Right lung (tissue), 2 donors: ENCODE measurements at regions not wholly inside any gene's neighbourhood (a gene's known extent, or its start where the extent isn't known, plus 50 kb on each side); places are given as distances from the start of the nearest gene placed in this dataset.
"Not testable (repeated sequence)": the region's sequence is repeated elsewhere in the genome, so short reads cannot be mapped to it uniquely, and the experiment has no call there.

Experiments
- DNase-seq, 2 donors: peaks; one replicate each; pipeline ENCODE4 v3.0.0-alpha.2; 2013

DNA sequence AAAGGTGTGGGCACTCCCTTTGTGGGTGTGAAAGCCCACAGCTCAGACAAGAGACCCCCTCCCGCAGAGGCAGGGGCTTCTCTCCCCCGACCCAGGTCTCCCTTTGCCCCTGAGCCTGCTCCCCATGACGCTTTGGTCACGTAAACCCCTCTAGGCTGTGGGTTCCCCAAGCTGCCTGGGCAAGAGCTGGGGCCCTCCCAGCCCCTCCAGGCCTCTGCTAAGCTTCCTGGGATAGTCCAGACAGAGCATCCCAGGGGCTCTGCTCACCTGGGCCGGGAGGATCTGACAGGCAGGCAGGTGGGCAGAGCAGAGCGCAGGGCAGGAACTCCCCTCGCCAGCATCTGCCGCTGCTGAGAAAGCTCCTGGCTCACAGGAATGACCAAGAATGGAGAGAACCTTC, 177.3 kb downstream of the BANP start:
- no peak for DNase-seq

DNA sequence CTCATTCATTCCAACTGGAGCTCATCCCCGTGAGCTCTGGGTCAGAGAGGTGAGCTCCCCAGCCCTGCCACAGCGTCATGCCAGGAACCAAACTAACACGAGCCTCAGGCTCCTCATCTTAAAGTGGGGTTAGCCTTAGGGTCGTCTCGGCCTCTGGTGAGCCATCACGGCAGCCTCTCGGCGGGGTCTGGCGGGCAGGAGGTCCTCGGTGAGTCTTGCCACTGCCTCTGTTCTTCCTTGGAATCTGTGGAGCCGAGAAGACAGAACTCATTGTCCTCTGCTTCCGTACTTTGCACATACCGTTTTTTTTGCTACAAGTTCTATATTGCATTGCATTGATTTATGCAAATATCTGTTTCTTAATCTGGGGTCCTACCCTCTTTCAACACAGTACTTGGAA, 177.9 kb downstream of the BANP start:
- DNase-seq: not testable (repeated sequence)

DNA sequence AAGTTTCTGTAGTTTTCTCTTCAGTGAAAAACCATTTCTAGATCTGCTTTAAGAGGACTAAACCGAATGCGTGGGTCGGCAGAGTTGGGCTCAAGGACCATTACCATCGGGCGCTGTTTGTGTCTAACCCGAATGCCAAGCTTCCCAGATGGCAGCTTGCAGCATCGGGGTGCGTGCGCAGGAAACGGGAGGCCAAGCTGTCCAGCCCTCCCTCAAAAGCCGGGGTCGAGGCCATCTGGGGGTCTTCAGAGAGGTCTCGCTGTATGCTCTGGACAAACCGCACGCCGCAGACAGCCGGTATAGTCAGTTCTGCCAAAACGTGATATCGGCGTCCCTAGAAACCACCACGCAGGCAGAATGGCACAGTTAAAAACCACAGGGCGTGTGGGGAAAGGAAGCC, 178.8 kb downstream of the BANP start:
- DNase-seq: no peak

DNA sequence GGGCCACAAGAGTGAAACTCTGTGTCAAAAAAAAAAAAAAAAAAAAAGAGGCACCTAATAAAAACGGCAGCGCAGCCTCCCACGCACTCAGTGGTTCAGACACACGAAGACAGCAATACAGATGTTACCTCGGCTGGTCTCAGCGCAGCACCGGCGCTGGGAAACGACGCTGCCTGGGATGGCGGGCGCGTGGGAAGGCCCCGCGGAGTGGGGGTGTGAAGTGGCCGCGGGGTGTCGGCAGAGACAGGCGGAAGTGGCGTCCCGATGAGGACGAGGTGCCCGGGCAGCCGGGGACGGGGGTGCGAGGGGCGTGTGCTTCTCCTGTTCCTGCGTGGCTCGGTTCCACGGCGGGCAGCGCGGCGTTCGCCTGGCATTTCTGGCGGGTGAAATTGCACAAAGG, 179.4 kb downstream of the BANP start:
- DNase-seq: no peak

DNA sequence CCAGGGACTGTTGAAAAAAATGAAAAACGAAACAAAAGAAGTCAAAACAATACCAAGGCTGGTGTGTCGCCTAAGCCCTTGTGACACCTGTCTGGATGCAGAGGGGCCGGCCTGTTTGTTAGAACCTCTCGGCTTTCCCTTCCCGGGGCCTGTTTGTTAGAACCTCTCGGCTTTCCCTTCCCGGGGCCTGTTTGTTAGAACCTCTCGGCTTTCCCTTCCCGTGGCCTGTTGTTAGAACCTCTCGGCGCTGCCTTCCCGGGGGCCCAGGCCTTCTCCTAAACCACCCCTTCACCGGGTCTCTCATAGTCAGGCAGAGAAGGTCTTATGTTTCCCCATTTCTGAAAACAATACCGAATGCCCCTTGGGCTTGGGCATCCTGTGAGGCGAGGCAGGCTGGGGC, 180.0 kb downstream of the BANP start:
- DNase-seq: no peak

DNA sequence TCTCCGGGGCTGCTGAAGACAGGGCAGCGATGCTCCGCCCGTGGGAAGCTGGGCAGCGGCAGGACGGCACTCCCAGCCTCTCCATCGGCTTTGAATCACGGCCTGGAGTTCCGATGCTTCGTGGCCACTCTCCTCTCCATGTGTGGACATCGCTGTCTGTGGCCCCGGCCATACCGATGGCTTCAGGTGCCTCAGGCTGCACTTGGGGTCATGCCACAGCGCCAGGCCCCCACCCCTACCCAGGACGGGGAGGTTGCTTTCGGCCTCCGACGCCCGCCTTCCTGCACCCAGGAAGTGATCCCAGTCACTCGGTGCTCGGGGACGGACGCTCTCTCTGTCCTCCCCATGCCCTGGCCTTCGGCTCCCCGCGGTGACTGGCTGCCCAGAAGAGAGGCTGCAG, 180.7 kb downstream of the BANP start:
- no peak for DNase-seq

DNA sequence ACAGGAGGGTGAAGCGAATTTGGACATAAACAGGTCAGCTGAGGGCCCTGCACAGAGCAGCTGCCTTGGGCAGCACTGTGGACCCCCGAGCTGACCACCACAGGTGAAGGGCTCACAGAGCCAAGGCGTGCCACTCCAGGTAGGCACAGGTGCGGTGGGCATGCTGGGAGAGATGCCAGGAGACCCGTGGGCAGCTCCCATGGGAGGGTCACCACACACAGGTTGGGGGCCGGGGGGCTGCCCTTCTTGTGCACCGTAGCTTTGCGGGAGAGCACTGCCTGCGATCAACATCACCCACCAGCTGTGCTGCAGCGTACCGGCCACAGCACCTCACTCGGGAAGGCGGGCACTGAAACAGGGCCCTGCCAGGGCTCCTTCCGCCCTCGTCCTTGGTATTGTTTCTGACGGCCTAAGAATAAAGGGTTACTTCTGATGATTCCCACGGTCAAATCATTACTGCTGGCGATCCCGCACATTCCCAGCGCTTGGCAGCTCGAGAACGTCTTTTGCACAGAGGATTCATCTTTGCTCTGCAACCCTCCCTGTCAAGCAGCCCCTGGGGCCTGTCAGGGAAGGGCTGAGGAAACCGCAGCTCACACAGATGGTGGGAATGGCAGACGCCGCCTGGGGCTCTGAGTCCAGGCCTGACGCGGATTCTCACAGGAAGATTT, 181.7 kb downstream of the BANP start:
- DNase-seq: no peak

DNA sequence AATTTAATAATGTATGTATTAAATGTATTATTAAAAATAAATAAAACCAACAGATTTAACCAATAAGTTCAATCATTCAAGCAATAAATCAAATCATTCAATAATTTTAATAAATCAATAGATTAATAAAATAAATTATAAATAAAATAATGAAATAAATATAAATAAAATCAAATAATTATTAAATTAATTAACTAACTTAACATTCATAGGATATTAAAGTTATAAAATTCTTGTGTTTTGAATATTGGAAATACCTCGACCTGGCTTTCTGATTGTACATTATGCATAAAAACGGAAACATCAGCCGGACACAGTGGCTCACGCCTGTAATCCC, 182.2 kb downstream of the BANP start:
- DNase-seq: no peak

DNA sequence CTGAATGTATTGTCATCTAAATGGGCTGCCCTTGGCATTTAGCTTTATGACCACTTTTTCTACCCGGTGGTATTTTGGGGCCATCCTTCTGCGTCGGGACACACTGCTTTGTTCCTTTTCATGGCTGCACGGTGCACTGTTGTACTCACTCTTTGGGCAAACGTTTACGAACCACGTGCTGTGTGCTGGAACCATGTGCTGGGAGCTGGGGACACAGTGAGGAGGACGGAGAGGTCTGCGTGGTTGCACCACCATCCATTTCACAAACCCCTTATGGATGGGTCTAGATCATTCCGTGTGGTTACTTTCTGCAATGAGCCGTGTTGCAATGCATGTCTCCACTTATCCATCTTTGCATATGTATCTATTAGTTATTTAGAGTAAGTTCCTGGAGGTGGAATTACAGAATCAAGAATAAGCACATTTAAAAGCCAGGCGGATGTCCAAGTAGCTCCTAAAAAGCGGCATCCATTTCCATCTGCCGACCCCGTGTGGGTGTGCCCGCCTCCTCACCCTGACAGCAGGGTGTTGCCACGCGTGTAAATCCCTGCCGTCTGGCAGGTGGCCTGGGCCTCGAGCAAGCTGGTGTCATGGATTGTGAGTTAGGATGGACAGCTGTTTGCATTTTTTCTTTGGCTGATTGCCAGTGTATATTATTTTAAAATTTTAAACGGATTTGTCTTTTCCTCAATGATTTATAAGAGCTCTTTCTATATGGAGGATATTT, 183.1 kb downstream of the BANP start:
- not testable (repeated sequence) for DNase-seq

DNA sequence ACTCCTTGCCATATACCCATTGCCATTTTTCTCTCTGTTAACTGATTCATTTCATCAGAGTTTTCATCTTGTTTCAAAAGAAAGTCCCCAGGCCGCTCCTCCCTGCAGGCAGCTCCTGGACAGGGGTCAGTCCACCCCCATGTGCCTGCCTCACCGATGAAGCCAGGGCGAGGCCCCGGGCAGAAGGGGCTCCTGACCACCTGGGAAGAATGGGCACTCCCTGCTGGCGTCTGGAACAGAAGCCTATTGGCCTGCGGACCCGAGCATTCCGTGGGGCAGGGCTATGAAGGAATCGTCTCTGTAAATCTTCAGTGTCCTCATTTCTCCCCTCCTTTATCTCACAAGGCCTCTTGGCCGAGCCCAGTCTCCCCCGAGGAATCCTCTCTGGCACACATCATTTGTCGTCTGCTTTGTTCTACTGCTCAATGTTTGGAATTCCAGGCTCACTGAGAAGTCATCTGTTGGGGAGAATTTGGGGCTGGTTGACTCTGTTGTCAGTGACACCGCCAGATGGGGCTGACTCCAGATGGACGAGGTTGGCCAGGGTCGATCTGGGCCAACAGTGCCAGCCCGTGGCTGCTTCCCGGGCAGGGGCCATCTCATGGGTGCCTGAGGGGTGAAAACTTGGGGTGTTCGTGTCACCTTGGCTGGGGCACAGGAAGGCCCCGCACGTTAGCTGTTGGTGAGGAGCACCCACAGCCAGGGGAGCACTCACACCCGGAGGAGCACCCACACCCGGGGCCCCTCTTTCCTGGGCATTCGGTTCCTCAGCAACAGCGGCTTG, 183.9 kb downstream of the BANP start:
- DNase-seq: not testable (repeated sequence)

DNA sequence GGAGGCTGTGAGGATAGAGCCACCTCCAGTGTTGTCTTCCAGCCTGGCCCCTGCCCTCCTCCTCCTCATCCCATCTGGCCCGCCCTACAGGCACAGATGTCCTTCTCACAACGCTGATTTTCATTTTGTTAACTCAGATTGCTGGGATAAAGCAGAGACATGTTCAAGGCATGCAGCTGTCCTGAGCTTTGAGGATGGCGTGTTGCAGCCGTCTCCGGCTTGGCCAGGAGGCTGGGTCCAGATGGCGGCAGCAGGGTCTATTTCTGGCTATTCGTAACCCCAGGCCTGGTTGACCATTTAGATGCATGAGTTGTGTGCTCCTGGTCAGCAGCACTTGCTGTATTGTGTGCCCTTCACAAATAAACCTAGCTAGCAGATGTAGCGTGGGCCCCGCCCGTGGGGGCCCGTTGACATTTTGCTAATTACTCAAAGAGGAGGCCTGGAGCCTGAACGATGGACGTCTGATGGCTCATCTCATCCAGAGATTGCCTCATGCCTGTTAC, 185.0 kb downstream of the BANP start:
- DNase-seq: not testable (repeated sequence)

DNA sequence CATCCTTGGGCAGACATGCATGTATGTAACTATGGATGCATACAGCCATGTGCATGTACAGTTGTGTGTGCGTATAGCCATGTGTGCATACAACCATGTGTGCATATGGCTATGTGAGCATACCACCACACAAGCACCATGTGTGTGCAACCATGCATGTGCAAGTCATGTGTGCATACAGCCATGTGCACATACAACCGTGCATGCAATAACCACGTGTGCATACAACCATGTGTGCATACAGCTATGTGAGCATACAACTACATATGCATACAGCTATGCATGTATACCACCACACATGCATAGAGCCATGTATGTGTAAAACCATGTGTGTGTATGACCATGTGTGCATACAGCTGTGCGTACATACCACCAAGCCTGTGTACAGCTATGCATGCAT, 185.7 kb downstream of the BANP start:
- not testable (repeated sequence) for DNase-seq

DNA sequence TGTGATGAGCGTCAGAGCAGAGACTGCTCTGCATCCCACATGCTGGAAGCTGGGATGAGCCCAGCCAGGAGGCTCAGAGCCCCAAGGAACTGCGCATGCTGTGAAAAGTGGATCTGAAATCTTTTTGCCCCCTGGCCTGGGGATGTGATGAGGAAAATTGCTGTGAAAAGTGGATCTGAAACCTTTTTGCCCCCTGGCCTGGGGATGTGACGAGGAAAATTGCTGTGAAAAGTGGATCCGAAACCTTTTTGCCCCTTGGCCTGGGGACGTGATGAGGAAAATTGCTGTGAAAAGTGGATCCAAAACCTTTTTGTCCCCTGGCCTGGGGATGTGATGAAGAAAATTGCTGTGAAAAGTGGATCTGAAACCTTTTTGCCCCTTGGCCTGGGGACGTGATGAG, 187.9 kb downstream of the BANP start:
- not testable (repeated sequence) for DNase-seq

DNA sequence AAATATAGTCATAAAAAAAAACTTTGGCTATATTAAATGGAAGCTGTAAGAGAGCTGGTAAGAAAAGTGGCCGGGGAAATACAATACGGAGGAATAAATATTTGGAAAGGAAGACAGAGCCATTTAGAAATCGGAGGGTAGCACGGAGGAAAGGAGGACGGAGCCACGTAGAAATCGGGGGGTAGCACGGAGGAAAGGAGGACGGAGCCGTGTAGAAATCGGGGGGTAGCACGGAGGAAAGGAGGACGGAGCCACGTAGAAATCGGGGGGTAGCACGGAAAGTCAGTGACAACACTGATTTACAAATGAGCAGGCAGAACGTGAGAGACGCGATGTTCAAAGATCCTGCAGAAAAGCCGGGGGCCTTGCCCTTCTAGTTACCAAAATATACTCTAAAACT, 189.0 kb downstream of the BANP start:
- DNase-seq: not testable (repeated sequence)

DNA sequence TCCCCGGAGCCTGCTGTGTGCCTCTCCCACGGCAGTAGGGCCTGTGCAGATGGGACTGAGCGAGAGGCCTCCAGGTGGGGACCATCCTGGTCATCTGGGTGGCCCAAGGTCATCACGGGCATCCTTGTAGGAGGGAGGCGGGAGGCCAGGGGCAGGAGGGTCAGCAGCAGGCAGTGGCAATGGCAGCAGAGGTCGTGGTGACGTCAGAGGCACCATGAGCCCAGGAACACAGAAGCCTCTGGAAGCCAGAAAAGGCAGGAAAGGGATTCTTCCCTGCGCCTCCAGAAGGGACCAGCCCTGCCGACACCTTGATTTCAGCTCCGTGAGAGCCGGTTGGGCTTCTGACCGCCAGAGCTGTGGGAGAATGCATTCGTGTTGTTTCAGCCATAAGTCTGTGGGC, 190.3 kb downstream of the BANP start:
- no peak for DNase-seq

DNA sequence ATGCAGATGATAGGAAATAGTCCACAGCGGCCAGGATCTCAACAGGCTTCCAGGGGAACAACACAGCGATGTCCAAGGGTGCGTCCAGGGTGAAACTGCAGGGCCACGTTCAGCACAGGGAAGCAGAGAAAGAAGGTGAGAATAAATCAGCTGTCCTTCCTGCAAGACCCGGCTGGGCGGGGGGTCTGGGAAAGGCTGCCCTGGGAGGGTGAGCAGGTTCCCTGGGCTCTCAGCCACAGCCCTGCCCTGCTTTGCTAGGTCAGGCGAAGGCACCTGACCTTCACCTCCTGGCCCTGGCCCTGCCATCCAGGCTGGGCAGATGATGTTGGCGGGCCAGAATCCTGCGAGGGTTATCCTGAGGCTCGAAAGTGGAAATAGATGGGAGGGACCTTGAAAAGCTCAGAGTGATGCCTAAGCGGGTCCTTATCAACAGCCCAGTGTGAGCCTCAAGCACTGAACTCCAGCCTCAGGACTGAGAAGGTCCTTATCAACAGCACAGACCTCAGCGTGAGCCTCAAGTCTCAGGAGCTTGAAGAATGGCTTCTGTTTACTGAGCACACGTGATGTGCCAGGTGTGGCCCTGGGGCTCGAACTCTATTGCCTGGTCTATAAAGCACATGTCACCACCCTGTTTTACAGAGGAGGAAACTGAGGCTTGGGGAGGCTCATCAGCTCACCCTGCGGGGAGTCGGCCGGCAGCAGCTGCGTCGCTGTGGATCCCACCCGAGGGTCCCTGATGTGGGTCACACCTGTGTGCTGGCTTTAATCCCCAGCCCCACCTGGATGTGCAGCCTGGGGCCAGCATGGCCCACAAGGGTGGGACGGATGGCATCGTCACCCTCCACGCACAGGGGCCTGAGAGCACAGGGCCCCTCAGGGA, 191.1 kb downstream of the BANP start:
- not testable (repeated sequence) for DNase-seq

DNA sequence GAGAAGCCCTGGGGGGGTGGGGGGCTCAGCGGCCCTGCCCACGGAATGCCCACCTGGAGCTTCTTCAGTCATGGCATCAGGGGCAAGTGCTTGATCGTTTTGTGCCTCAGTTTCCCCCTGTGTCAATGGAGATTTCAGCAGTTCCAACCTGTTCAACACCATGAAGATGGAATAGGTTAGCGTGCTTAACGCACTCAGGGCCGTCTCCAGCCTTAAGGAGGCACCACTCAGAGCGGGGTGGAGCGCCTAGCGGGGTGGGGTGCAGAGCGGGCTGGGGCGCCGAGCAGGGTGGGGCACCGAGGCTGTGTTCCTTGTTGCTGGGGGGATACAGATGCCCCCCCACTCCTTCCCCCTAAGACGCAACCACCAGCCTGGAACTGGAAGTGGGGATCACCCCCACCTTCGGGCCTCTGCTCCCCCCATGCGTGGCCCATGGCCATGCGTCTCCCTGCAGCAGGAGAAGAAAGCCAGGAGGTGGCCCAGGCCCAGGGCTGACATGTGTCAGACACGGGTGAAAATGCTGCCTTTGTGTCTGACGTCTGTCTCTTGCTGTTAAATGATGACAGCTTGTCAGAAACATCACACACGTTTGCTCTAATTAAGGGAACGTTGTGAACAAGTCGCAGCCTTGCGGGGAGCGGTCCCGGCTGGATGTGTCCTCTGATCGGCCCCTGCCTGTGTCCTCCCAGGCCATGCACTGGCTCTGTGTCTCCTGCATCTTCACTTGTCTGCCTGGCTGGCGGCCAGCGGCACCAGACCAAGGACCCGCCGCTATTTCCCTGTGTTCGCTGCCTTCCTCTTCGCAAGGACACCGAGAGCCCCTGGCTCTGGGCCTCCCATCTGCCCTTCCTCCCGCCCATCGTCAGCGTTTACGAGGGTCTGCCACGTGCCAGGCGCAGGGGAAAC, 192.1 kb downstream of the BANP start:
- DNase-seq: not testable (repeated sequence)

DNA sequence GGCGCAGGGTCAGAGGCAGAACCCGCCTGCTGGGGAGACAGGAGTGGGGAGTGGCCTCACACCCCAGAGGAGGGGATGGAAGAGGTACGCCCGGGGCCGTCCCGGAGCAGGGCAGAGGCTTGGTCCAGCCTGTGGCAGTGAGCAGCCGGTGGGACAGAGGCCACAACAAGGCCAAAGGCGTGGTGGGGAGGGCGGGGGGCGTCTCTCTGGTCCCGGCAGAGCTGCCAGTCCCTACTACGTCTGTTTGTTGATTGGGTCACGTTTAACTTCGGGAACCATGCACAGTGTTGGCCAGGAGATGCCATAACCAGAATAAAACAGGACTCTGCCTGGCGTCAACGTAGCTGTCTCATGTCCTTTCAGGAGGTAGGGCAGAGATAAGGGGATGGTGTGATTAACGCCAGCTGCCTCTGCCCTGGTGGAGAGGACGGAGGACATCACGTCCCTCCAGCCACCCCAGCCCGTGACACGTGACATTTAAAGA, 192.8 kb downstream of the BANP start:
- no peak for DNase-seq

DNA sequence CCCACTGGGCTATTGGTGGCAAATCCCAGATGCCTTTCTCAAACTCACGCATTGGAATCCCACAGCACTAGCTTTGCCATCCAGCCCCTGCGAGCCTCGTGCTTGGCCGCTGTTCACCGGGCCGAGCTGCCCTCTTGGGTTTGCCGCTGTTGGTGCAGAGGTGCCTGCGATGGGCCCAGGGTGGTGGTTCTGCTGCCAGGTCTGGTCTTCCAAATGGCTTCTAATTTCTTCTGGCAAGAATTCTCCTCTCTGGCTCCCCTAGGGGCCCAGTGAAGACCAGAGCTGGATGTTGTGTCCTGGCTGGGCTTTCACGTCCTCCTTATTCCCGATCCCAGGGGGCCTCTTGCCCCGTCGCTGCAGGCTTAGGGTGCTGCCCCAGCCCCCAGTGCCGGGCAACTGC, 194.1 kb downstream of the BANP start:
- not testable (repeated sequence) for DNase-seq

DNA sequence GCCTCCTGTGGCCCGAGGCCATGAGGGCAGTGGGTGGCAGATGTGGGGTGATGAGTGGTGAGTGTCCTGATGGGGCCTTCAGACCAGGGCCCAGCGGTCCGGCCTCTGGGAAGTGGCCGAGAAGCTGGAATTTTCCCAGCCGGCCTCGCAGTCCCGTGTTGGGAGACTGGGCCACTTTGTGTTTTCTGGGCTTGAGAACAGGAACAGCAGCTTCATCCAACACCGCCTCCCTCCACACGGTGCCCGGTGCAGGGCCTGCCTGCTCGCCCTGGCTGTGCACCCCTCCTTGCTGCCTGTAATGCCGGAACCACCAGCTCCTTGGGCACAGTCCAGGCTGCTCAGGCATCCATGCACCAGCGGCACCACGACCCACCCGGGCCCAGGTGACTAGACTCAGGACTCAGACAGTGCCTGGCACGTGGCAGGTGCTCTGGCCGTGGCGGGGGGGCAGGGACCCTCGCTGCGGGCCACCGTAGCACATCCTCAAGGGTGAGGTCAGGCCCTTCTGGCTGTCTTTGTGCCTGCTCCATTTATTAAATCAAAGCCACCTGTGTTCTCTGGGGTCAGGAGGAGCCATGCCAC, 194.7 kb downstream of the BANP start:
- not testable (repeated sequence) for DNase-seq
